ENCODE measurements at regions not wholly inside any gene's neighbourhood (a gene's known extent, or its start where the extent isn't known, plus 50 kb on each side); places are given as distances from the start of the nearest gene placed in this dataset.

- H3K9me3 Mint-ChIP-seq: peaks cover 2% of the 10 kb centered on the region
- Histone ChIP-seq H3K4me2 (no peak overlapping the region), H3K27ac (no peak overlapping the region), H3K9me3 (ENCODE audit: low read depth) (no peaks in the 10 kb centered on the region), H3K27me3 (no peaks in the 10 kb centered on the region), H3F3A (ENCODE audit: low read depth) (no peaks in the 10 kb centered on the region), H3K4me1 (peaks cover 8% of the 10 kb centered on the region), H2AFZ (replicated peaks) (no peak overlapping the region), H3K36me3 (no peaks in the 10 kb centered on the region), H4K20me1 (ENCODE audit: low read depth) (no peaks in the 10 kb centered on the region), H3K4me3 (no peak overlapping the region), H3K9ac (no peak overlapping the region), H3K79me2 (ENCODE audit: low read depth) (no peaks in the 10 kb centered on the region)
- H3K27me3 Mint-ChIP-seq (ENCODE audit: insufficient read depth, low read depth): peaks cover 7% of the 10 kb centered on the region
- peaks cover 1% of the 10 kb centered on the region for H3K36me3 Mint-ChIP-seq
- peak overlapping the region; percentile 57 for H3K27ac Mint-ChIP-seq
- DNase-seq (ENCODE audit: low spot score): no peak
- TF ChIP-seq EZH2phosphoT487 (IDR thresholded peaks at IDR 0.05): no peak
- TF ChIP-seq EZH2 (IDR thresholded peaks at IDR 0.05): no peak
- no peak for TF ChIP-seq CTCF (IDR thresholded peaks at IDR 0.05)
- H3K4me1 Mint-ChIP-seq: peaks cover 20% of the 10 kb centered on the region
- peak overlapping the region; percentile 43 for H3K4me3 Mint-ChIP-seq
Observed at GRCh38 chr1:22375601-22376000, 76.0 kb upstream of the ZBTB40 start.

GRCh38 chr1:22376001-22376400 is 75.7 kb upstream of the ZBTB40 start:
- Mint-ChIP-seq H3K27me3 (ENCODE audit: insufficient read depth, low read depth) (peaks cover 7% of the 10 kb centered on the region), H3K27ac (no peak overlapping the region), H3K4me1 (peaks cover 20% of the 10 kb centered on the region), H3K4me3 (no peak overlapping the region), H3K36me3 (peaks cover 1% of the 10 kb centered on the region), H3K9me3 (peaks cover 2% of the 10 kb centered on the region)
- H3K9ac ChIP-seq: no peak overlapping the region
- DNase-seq (ENCODE audit: low spot score): no peak
- no peaks in the 10 kb centered on the region for H4K20me1 ChIP-seq (ENCODE audit: low read depth)
- no peaks in the 10 kb centered on the region for H3F3A ChIP-seq (ENCODE audit: low read depth)
- H3K9me3 ChIP-seq (ENCODE audit: low read depth): no peaks in the 10 kb centered on the region
- H3K36me3 ChIP-seq: no peaks in the 10 kb centered on the region
- H3K4me2 ChIP-seq: no peak overlapping the region
- TF ChIP-seq EZH2phosphoT487 (IDR thresholded peaks at IDR 0.05): no peak
- no peak for TF ChIP-seq EZH2 (IDR thresholded peaks at IDR 0.05)
- TF ChIP-seq CTCF (IDR thresholded peaks at IDR 0.05): no peak
- H3K4me1 ChIP-seq: peaks cover 8% of the 10 kb centered on the region
- H3K79me2 ChIP-seq (ENCODE audit: low read depth): no peaks in the 10 kb centered on the region
- H3K27me3 ChIP-seq: no peaks in the 10 kb centered on the region
- no peak overlapping the region for H3K27ac ChIP-seq
- H2AFZ ChIP-seq (replicated peaks): no peak overlapping the region
- no peak overlapping the region for H3K4me3 ChIP-seq

GRCh38 chr1:22376546-22376945 is 75.1 kb upstream of the ZBTB40 start:
- H3K4me1 Mint-ChIP-seq: peaks cover 16% of the 10 kb centered on the region
- no peak overlapping the region for H3K4me2 ChIP-seq
- no peaks in the 10 kb centered on the region for H3K9me3 ChIP-seq (ENCODE audit: low read depth)
- no peaks in the 10 kb centered on the region for H3K79me2 ChIP-seq (ENCODE audit: low read depth)
- DNase-seq (ENCODE audit: low spot score): no peak
- H3K9me3 Mint-ChIP-seq: peaks cover 2% of the 10 kb centered on the region
- no peaks in the 10 kb centered on the region for H3K27me3 ChIP-seq
- no peak overlapping the region for H3K4me3 ChIP-seq
- TF ChIP-seq CTCF (IDR thresholded peaks at IDR 0.05) (no peak), EZH2phosphoT487 (IDR thresholded peaks at IDR 0.05) (no peak), EZH2 (IDR thresholded peaks at IDR 0.05) (no peak)
- H3K36me3 Mint-ChIP-seq: peaks cover 1% of the 10 kb centered on the region
- no peaks in the 10 kb centered on the region for H4K20me1 ChIP-seq (ENCODE audit: low read depth)
- H3K4me1 ChIP-seq: peaks cover 8% of the 10 kb centered on the region
- no peak overlapping the region for H3K4me3 Mint-ChIP-seq
- H3K9ac ChIP-seq: no peak overlapping the region
- no peak overlapping the region for H3K27ac Mint-ChIP-seq
- H3K36me3 ChIP-seq: no peaks in the 10 kb centered on the region
- no peaks in the 10 kb centered on the region for H3F3A ChIP-seq (ENCODE audit: low read depth)
- H3K27ac ChIP-seq: no peak overlapping the region
- peaks cover 6% of the 10 kb centered on the region for H3K27me3 Mint-ChIP-seq (ENCODE audit: insufficient read depth, low read depth)
- no peak overlapping the region for H2AFZ ChIP-seq (replicated peaks)

All from neural progenitor cell (in vitro differentiated cells).